ENCODE measurements at regions not wholly inside any gene's neighbourhood (a gene's known extent, or its start where the extent isn't known, plus 50 kb on each side); places are given as distances from the start of the nearest gene placed in this dataset.

- Histone ChIP-seq H3K27me3 (no peaks in the 10 kb centered on the region), H3K4me3 (no peak overlapping the region), H3K4me1 (no peaks in the 10 kb centered on the region), H3K36me3 (no peaks in the 10 kb centered on the region), H3K9me3 (no peaks in the 10 kb centered on the region), H3K27ac (no peak overlapping the region)
- DNase-seq (no peak), ATAC-seq (no peak)
- intact Hi-C loops (cut with DNase I) = no loop called here
- 55% methylated on average over 17 of the region's 17 CpGs for WGBS (ENCODE audit: insufficient coverage, low coverage, low lambda C conversion rate, missing lambda C conversion rate)
- TF ChIP-seq POLR2A (IDR thresholded peaks at IDR 0.05) = no peak
- TF ChIP-seq, protein P1, sequence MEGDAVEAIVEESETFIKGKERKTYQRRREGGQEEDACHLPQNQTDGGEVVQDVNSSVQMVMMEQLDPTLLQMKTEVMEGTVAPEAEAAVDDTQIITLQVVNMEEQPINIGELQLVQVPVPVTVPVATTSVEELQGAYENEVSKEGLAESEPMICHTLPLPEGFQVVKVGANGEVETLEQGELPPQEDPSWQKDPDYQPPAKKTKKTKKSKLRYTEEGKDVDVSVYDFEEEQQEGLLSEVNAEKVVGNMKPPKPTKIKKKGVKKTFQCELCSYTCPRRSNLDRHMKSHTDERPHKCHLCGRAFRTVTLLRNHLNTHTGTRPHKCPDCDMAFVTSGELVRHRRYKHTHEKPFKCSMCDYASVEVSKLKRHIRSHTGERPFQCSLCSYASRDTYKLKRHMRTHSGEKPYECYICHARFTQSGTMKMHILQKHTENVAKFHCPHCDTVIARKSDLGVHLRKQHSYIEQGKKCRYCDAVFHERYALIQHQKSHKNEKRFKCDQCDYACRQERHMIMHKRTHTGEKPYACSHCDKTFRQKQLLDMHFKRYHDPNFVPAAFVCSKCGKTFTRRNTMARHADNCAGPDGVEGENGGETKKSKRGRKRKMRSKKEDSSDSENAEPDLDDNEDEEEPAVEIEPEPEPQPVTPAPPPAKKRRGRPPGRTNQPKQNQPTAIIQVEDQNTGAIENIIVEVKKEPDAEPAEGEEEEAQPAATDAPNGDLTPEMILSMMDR (IDR thresholded peaks at IDR 0.05) = no peak
Observed at GRCh38 chr10:1939016-1939415, 201.7 kb upstream of the ADARB2 start.

- Histone ChIP-seq H3K4me3 (no peak overlapping the region), H3K9me3 (no peaks in the 10 kb centered on the region), H3K27ac (no peak overlapping the region), H3K27me3 (no peaks in the 10 kb centered on the region), H3K36me3 (no peaks in the 10 kb centered on the region), H3K4me1 (no peaks in the 10 kb centered on the region)
- 39% methylated on average over 7 of the region's 7 CpGs for WGBS (ENCODE audit: insufficient coverage, low coverage, low lambda C conversion rate, missing lambda C conversion rate)
- intact Hi-C loops (cut with DNase I) = no loop called here
- DNase-seq (no peak), ATAC-seq (no peak)
- TF ChIP-seq, protein P1 (IDR thresholded peaks at IDR 0.05) = no peak
- no peak for TF ChIP-seq POLR2A (IDR thresholded peaks at IDR 0.05)
Observed at GRCh38 chr10:1938317-1938716, 201.0 kb upstream of the ADARB2 start.

DNA sequence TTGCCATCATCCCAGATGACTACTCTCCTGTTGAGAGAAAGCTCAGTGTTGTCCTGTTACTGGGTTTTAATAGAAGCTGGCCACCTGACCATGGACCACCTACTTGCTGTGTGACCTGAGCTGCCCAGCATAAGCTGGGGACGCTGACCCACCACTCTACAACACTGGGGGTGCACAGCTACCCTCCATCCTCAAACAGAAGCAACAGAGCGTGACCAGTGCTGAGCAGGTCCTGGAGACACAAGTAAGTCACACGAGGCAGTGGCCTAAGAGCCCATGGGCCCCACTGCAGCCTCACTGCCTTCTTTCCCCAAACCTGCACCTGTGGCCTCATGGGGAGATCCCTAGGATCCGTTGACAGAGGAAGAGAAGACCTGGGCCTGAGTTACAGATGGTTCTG, 198.6 kb upstream of the ADARB2 start:
- Histone ChIP-seq H3K36me3 (no peaks in the 10 kb centered on the region), H3K9me3 (no peaks in the 10 kb centered on the region), H3K27ac (no peak overlapping the region), H3K4me1 (no peaks in the 10 kb centered on the region), H3K27me3 (no peaks in the 10 kb centered on the region), H3K4me3 (no peak overlapping the region)
- DNase-seq = no peak
- TF ChIP-seq, protein P1 (IDR thresholded peaks at IDR 0.05) = no peak
- TF ChIP-seq POLR2A (IDR thresholded peaks at IDR 0.05) = no peak
- intact Hi-C loops (cut with DNase I) = no loop called here
- no peak for ATAC-seq
- no CpG with 5 or more reads among the region's 4 CpGs for WGBS (ENCODE audit: insufficient coverage, low coverage, low lambda C conversion rate, missing lambda C conversion rate)

DNA sequence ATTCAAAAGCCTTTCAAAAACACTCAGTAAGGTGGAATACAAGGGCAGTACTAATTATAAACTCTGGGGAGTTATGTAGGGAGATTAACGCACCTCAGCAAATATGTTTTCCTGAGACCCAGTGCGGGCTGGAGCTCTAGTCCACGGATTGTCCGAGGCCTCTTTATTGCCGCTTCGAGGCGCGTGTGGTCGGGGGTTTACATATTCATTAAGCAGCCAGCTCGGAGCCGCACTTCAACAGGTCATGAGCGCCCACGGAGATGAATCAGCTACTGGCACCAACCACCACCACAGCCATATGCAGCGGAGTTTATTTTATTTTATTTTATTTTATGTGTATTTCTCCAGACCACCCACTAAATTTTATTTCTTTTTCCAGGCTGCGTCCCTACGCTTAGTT, 195.9 kb upstream of the ADARB2 start:
- no peak for ATAC-seq
- Histone ChIP-seq H3K27me3 (no peaks in the 10 kb centered on the region), H3K27ac (no peak overlapping the region), H3K9me3 (no peaks in the 10 kb centered on the region), H3K36me3 (no peaks in the 10 kb centered on the region), H3K4me1 (no peaks in the 10 kb centered on the region), H3K4me3 (no peak overlapping the region)
- WGBS (ENCODE audit: insufficient coverage, low coverage, low lambda C conversion rate, missing lambda C conversion rate) = 79% methylated on average over 16 of the region's 16 CpGs
- TF ChIP-seq, protein P1 (IDR thresholded peaks at IDR 0.05) = no peak
- TF ChIP-seq POLR2A (IDR thresholded peaks at IDR 0.05) = no peak
- DNase-seq = no peak
- intact Hi-C loops (cut with DNase I) = no loop called here

DNA sequence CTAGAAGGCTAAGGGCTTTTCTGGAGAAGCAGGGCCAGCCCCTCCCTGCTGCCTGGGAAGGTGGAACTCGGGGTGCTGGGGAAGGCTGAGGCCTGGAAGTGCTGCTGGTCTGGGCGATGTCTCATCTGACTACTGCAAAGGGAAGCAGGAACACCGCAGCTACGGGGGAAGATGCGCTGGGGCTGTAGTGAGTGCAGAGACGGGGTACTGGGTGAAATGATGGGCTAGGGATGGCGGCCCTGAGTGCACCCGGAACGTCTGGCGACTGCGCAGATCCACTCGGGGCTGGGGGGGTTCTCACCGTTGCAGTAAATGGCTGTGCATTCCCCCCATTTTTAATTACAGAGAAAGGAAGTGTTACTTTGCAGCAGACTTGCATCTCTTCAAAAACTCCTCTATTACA, 195.4 kb upstream of the ADARB2 start:
- WGBS (ENCODE audit: insufficient coverage, low coverage, low lambda C conversion rate, missing lambda C conversion rate) = 40% methylated on average over 2 of the region's 13 CpGs
- Histone ChIP-seq H3K4me3 (no peak overlapping the region), H3K27me3 (no peaks in the 10 kb centered on the region), H3K36me3 (no peaks in the 10 kb centered on the region), H3K27ac (no peak overlapping the region), H3K4me1 (no peaks in the 10 kb centered on the region), H3K9me3 (no peaks in the 10 kb centered on the region)
- intact Hi-C loops (cut with DNase I) = no loop called here
- TF ChIP-seq, protein P1 (IDR thresholded peaks at IDR 0.05) = no peak
- TF ChIP-seq POLR2A (IDR thresholded peaks at IDR 0.05) = no peak
- DNase-seq = no peak
- no peak for ATAC-seq

All from right lobe of liver (tissue), 6 donors.